Bronchial epithelial cell (primary cell): ENCODE measurements at regions not wholly inside any gene's neighbourhood (a gene's known extent, or its start where the extent isn't known, plus 50 kb on each side); places are given as distances from the start of the nearest gene placed in this dataset.

ENCODE experiments used
- DNase-seq: peaks from one replicate; pipeline ENCODE4 v3.0.0-alpha.2; 2010; ENCODE audit warnings: low read depth
- FAIRE-seq: peaks from 2 replicates; lab custom pipeline; 2011; peaks lifted over from hg19 to GRCh38; lab: Jason Lieb, UNC
- H3K27me3 ChIP-seq: 2 replicates; pipeline ENCODE4 v1.5.1; 2011; ENCODE audit warnings: low read length; ENCODE audit not compliant: control insufficient read depth, insufficient read depth
- H3K36me3 ChIP-seq: 2 replicates; pipeline ENCODE4 v1.5.1; 2011; ENCODE audit warnings: low read length; ENCODE audit not compliant: control insufficient read depth, insufficient read depth
- H3K4me3 ChIP-seq: 2 replicates; pipeline ENCODE4 v1.5.1; 2011; ENCODE audit warnings: mild to moderate bottlenecking, low read depth, low read length, control low read depth
- TF ChIP-seq, protein P1 (sequence below): IDR thresholded peaks from 2 replicates; pipeline ENCODE4 v1.5.1; 2011; ENCODE audit warnings: mild to moderate bottlenecking, moderate library complexity, low read length, control low read depth, inconsistent platforms; ENCODE audit not compliant: insufficient read depth, severe bottlenecking

DNA sequence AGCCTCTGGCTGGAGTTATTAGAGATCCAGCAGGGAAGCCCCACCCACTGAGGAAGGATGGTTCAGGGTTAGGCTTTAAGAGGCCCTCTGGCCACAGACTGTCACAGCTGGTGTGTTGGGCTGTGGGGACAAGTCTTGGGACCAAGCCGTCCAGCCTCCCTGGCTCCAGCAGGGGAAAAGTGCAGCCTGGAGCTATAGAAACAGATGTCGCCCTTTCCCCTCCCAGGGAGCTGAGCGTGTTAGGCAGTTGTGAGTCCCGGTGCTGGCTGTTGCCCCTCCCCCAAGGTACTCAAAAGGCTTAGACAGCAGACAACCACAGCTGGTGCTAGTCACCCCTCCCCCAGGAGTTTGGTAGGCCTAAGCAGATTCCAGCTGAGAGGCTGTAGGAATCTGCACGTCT, 143.4 kb downstream of the TMEM168 start:
- TF ChIP-seq, protein P1, sequence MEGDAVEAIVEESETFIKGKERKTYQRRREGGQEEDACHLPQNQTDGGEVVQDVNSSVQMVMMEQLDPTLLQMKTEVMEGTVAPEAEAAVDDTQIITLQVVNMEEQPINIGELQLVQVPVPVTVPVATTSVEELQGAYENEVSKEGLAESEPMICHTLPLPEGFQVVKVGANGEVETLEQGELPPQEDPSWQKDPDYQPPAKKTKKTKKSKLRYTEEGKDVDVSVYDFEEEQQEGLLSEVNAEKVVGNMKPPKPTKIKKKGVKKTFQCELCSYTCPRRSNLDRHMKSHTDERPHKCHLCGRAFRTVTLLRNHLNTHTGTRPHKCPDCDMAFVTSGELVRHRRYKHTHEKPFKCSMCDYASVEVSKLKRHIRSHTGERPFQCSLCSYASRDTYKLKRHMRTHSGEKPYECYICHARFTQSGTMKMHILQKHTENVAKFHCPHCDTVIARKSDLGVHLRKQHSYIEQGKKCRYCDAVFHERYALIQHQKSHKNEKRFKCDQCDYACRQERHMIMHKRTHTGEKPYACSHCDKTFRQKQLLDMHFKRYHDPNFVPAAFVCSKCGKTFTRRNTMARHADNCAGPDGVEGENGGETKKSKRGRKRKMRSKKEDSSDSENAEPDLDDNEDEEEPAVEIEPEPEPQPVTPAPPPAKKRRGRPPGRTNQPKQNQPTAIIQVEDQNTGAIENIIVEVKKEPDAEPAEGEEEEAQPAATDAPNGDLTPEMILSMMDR, result no peak
- Histone ChIP-seq H3K27me3 (no peaks in the 10 kb centered on the region), H3K4me3 (no peak overlapping the region), H3K36me3 (no peaks in the 10 kb centered on the region)
- FAIRE-seq (no peak), DNase-seq (no peak)

DNA sequence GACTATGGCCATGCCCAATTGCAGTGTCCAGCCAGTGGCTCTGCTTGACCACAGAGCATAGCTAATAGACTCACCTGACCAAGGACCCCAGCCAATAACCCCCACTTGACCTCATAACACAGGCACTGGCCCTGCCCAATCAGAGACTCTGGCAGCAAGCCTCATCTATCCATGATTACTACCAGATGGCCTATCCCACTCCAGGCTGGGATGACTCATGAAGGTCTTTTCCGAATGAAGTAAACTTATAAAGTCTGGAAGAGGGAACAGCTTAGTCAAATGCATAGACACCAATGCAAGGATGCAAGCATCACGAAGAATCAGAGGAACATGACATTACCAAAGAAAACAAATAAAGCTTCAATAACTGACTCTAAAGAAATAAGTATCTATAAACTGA, 141.4 kb downstream of the TMEM168 start:
- Histone ChIP-seq H3K27me3 (no peaks in the 10 kb centered on the region), H3K4me3 (no peak overlapping the region), H3K36me3 (no peaks in the 10 kb centered on the region)
- FAIRE-seq (no peak), DNase-seq (no peak)
- TF ChIP-seq, protein P1, result no peak

DNA sequence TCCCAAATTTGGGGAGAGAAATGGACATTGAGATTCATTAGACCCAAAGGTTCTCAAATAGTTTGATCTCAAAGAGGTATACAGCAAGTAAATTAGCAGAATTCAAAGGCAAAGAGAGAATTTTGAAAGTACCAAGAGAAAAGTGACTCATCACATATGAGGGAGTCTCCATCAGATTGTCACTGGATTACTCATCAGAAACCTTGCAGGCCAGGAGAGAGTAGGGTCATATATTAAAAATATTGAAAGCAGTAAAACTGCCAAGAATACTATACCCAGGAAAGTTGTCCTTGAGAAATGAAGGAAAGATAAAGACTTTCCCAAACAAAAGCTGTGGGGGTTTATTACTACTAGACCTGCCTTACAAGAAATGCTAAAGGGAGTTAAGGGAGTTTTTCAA, 140.6 kb downstream of the TMEM168 start:
- no peak overlapping the region for H3K4me3 ChIP-seq
- H3K27me3 ChIP-seq, result no peaks in the 10 kb centered on the region
- peak; percentile 58 for DNase-seq
- TF ChIP-seq, protein P1, result no peak
- no peaks in the 10 kb centered on the region for H3K36me3 ChIP-seq
- FAIRE-seq, result no peak

DNA sequence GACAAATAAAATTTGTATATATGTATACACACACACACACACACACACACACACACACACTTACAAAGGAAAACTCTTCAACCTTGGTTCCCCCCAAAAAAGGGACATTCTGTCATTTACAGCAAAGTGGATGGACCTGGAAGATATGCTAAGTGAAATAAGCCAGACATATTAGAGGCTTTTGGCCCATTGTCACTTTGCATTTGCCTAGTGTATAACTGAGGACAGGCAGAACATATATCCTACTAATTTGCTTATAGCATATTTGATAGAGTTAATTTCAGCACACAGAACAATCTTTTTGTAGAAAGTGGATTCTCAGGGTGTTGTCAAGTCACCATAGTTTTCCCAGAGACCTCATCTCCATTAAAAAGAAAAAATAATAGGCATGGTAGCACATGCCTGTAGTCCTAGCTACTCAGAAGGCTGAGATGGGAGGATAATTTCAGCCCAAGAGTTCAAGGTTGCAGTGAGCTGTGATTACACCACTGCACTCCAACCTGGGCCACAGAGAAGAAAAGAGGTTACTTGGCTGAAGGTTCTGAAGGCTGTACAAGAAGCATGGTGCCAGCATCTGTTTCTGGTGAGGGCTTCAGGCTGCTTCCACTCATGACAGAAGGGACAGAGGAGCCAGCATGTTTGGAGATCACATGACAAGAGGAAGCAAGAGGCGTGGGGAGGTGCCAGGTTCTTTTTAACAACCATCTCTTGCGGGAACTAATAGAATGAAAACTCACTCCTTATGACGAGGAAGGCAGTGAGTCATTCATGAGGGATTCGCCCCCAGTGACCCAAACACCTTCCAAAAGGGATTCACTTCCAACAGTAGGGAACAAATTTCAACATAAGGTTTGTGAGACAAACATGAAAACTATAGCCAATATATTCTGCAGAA, 135.6 kb downstream of the TMEM168 start:
- FAIRE-seq (peak; percentile 32), DNase-seq (peak; percentile 70)
- H3K27me3 ChIP-seq, result no peaks in the 10 kb centered on the region
- TF ChIP-seq, protein P1, result no peak
- H3K36me3 ChIP-seq, result no peaks in the 10 kb centered on the region
- H3K4me3 ChIP-seq, result no peak overlapping the region

DNA sequence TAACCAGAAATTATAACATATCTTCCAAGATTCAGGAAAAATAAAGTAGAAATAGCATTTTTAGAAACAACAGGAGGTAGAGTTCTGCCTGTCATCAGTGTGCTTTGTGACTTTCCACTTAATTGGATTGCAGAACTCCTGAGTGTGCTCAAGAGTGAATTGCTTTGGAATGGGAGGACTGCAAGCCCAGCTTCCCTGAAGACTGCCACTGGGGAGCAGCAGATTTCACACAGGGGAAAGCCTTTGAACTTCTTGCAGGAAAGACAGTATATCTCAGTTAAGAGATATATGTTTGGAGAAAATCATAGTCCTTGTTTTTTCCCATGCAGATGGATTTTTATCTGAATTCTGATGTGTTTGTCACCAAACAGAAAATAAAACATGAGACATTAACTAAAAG, 124.5 kb downstream of the TMEM168 start:
- Histone ChIP-seq H3K36me3 (no peaks in the 10 kb centered on the region), H3K4me3 (no peak overlapping the region), H3K27me3 (no peaks in the 10 kb centered on the region)
- TF ChIP-seq, protein P1, result peak; percentile 32
- DNase-seq (peak; percentile 38), FAIRE-seq (no peak)
